Activated T-helper 2 cell treated with anti-CD3 and anti-CD28 coated beads, Interferon-gamma antibody, Interleukin-2, Interleukin-4, amounts not matched to agents 10 μg/mL and 5 μg/mL and 100 μg/mL, durations not matched to agents 14 hours and 24 hours and 36 hours (primary cell): ENCODE measurements at regions not wholly inside any gene's neighbourhood (a gene's known extent, or its start where the extent isn't known, plus 50 kb on each side); places are given as distances from the start of the nearest gene placed in this dataset.

Source experiments
- DNase-seq: peaks from one replicate; pipeline ENCODE4 v3.0.0; 2021; ENCODE audit warnings: low spot score
- H3K27ac Mint-ChIP-seq: one replicate; pipeline ENCODE4 v1.8.0; 2021; ENCODE audit warnings: mixed read lengths
- H3K27me3 Mint-ChIP-seq: one replicate; pipeline ENCODE4 v1.8.0; 2021; ENCODE audit warnings: low read depth, mixed read lengths
- H3K36me3 Mint-ChIP-seq: one replicate; pipeline ENCODE4 v1.8.0; 2021; ENCODE audit warnings: low read depth, mixed read lengths
- H3K4me1 Mint-ChIP-seq: one replicate; pipeline ENCODE4 v1.8.0; 2021; ENCODE audit warnings: low read depth, mixed read lengths
- H3K4me3 Mint-ChIP-seq: one replicate; pipeline ENCODE4 v1.8.0; 2021; ENCODE audit warnings: low read depth, mild to moderate bottlenecking, moderate library complexity, mixed read lengths
- H3K9me3 Mint-ChIP-seq: one replicate; pipeline ENCODE4 v1.8.0; 2021; ENCODE audit warnings: mixed read lengths
- intact Hi-C: fragments of 100-400 bp; cut with micrococcal nuclease; formaldehyde crosslinking; loops from one replicate; pipeline ENCODE4 v1.15.1; 2023

DNA sequence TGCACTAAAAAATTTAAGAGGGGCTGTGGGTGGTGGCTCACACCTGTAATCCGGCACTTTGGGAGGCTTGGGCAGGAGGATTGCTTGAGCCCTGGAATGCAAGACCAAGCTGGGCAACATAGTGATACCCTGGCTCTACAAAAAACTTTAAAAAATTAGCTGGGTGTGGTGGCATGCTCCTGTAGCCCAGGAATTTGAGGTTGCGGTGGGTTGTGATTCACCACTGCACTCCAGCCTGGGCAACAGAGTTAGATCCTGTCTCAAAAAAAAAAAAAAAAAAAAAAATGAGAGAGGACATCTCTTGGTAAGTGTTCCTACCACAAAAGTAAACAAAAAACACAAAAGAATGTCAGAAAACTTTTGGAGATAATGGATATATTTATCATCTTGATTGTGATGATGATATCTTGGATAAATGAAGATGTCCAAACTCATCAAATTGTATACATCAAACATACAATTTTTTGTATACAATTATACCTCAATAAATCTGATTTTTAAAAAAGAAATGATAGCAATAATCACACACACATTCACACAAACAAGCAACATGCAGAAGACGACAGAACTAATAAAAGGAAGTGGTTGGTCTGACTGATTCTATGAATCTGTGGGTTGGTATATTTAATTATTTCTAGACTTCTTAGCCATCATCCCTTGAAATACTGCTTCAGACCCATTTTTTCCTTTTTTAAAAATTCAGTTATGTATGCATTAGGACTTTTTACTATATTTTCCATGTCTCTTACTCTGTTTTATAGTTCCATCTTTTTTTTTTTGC, 465.9 kb downstream of the PLA2G4A start:
- DNase-seq = no peak
- no peaks in the 10 kb centered on the region for H3K9me3 Mint-ChIP-seq
- no peaks in the 10 kb centered on the region for H3K27me3 Mint-ChIP-seq
- no peaks in the 10 kb centered on the region for H3K4me1 Mint-ChIP-seq
- H3K4me3 Mint-ChIP-seq = no peak overlapping the region
- H3K27ac Mint-ChIP-seq = no peak overlapping the region
- H3K36me3 Mint-ChIP-seq = no peaks in the 10 kb centered on the region
- intact Hi-C loops = no loop called here

- H3K27me3 Mint-ChIP-seq = no peaks in the 10 kb centered on the region
- no peaks in the 10 kb centered on the region for H3K36me3 Mint-ChIP-seq
- H3K4me3 Mint-ChIP-seq = no peak overlapping the region
- no peaks in the 10 kb centered on the region for H3K4me1 Mint-ChIP-seq
- no peak overlapping the region for H3K27ac Mint-ChIP-seq
- intact Hi-C loops = no loop called here
- no peak for DNase-seq
- H3K9me3 Mint-ChIP-seq = no peaks in the 10 kb centered on the region
Observed at GRCh38 chr1:187300081-187300480, 471.3 kb downstream of the PLA2G4A start.

DNA sequence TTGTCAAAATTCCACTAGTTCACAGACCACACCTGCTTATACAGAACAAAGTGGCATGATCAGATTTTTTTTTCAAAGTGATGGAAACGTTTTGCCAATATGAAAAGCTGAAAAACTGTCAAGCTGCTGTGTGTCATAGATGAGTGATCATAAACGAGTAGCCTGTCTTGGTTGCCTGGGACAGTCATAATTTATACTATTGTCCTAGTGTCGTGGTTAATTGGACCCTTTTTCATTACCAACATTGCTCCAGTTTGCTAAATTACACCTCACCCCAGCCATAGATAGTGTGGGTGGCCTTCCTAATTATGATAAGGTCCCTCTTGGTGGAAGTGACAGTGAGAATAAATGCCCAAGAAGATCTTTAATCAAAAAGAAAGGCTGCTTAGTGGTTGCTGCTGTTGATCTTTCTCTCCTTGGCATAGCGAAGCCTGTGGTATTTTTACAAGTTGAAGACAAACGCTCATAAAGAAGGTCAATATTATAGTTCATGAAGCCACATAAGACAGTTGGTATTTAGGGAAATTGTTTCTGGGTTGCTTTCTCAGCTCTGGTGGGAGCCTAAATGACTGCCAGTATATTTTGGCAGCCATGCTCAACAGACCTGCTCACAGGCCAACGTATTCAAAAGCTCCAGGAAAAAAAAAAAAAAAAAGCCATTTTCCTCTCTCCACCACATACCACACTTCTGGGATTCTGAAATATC, 478.1 kb downstream of the PLA2G4A start:
- no peak for DNase-seq
- H3K27me3 Mint-ChIP-seq = no peaks in the 10 kb centered on the region
- H3K9me3 Mint-ChIP-seq = no peaks in the 10 kb centered on the region
- H3K4me1 Mint-ChIP-seq = no peaks in the 10 kb centered on the region
- intact Hi-C loops = no loop called here
- no peaks in the 10 kb centered on the region for H3K36me3 Mint-ChIP-seq
- no peak overlapping the region for H3K27ac Mint-ChIP-seq
- no peak overlapping the region for H3K4me3 Mint-ChIP-seq

GRCh38 chr1:187310038-187310631, 481.4 kb downstream of the PLA2G4A start:
- Mint-ChIP-seq H3K27me3 (no peaks in the 10 kb centered on the region), H3K4me1 (no peaks in the 10 kb centered on the region), H3K27ac (no peak overlapping the region), H3K9me3 (no peaks in the 10 kb centered on the region), H3K4me3 (no peak overlapping the region), H3K36me3 (no peaks in the 10 kb centered on the region)
- intact Hi-C loops = no loop called here
- no peak for DNase-seq

GRCh38 chr1:187313115-187313514, 484.4 kb downstream of the PLA2G4A start:
- intact Hi-C loops = no loop called here
- H3K9me3 Mint-ChIP-seq = no peaks in the 10 kb centered on the region

GRCh38 chr1:187326557-187326956, 497.8 kb downstream of the PLA2G4A start:
- DNase-seq = no peak
- no peaks in the 10 kb centered on the region for H3K27me3 Mint-ChIP-seq
- H3K4me3 Mint-ChIP-seq = no peak overlapping the region
- no peak overlapping the region for H3K27ac Mint-ChIP-seq
- intact Hi-C loops = no loop called here
- H3K4me1 Mint-ChIP-seq = no peaks in the 10 kb centered on the region
- no peaks in the 10 kb centered on the region for H3K36me3 Mint-ChIP-seq
- no peaks in the 10 kb centered on the region for H3K9me3 Mint-ChIP-seq

More at GRCh38 chr1:187313115-187313514, 484.4 kb downstream of the PLA2G4A start:
- H3K36me3 Mint-ChIP-seq = no peaks in the 10 kb centered on the region
- DNase-seq = no peak
- no peaks in the 10 kb centered on the region for H3K27me3 Mint-ChIP-seq
- no peaks in the 10 kb centered on the region for H3K4me1 Mint-ChIP-seq
- no peak overlapping the region for H3K27ac Mint-ChIP-seq
- H3K4me3 Mint-ChIP-seq = no peak overlapping the region

DNA sequence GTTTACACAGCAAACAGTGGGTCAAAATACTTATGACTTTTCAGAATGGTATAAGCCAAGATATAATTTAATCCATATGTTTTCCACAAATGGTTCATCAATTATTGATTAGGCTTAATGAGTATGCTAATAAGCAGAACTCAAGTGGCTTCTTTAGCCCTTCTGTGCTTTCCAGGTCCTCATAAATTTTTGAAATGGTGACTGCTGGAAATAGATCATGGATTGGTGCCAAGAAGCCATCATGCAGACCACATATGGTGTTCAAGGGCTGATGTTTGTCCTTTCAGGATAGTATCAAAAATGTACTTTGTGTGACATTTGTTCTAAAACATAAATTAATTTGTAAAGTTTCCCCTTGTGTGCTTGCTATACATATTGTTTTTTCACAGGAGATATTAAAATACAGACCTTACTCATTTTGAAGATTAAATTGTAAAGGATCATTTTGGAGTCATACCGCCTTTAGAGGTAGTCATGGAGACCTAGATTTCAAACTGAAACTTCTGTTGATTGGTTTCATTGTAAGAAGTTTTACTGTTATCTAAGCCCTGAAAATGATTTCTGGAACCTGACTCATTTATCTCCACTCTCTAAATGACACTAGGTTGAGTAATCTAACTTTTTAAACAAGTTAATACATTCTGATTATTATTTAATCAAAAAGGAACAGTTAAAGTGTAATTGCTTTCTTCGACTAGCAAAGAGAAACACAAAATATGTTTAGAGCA, 507.9 kb downstream of the PLA2G4A start:
- H3K4me3 Mint-ChIP-seq = no peak overlapping the region
- no peaks in the 10 kb centered on the region for H3K27me3 Mint-ChIP-seq
- intact Hi-C loops = no loop called here
- peaks cover 4% of the 10 kb centered on the region for H3K9me3 Mint-ChIP-seq
- H3K4me1 Mint-ChIP-seq = no peaks in the 10 kb centered on the region
- H3K27ac Mint-ChIP-seq = no peak overlapping the region
- DNase-seq = no peak
- no peaks in the 10 kb centered on the region for H3K36me3 Mint-ChIP-seq

GRCh38 chr1:187338762-187339412, 510.1 kb downstream of the PLA2G4A start:
- no peak for DNase-seq
- intact Hi-C loops = no loop called here
- no peaks in the 10 kb centered on the region for H3K4me1 Mint-ChIP-seq
- H3K36me3 Mint-ChIP-seq = no peaks in the 10 kb centered on the region
- H3K9me3 Mint-ChIP-seq = peaks cover 4% of the 10 kb centered on the region
- H3K4me3 Mint-ChIP-seq = no peak overlapping the region
- H3K27me3 Mint-ChIP-seq = no peaks in the 10 kb centered on the region
- no peak overlapping the region for H3K27ac Mint-ChIP-seq

DNA sequence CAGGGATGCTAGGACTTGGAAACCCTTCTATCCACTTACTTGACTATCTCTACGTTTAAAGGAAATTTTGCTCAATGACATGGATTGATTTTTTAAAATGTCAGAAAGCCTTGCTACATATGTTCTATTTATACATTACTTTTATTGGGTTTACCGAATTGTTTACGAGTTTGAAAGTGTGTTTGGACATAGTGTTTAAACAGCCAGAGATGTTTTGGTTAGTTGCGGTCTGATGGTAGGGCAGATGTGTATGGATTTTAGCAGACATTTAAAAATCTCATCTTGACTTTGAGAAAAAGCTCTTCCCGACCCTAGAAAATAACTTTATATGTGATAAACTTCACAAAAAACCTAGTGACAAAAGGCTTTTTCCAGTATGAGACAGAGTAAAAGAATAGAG, 513.7 kb downstream of the PLA2G4A start:
- no peak for DNase-seq
- Mint-ChIP-seq H3K27ac (no peak overlapping the region), H3K9me3 (no peaks in the 10 kb centered on the region), H3K36me3 (no peaks in the 10 kb centered on the region), H3K27me3 (no peaks in the 10 kb centered on the region), H3K4me3 (no peak overlapping the region), H3K4me1 (no peaks in the 10 kb centered on the region)
- intact Hi-C loops = no loop called here

- no peak for DNase-seq
- H3K9me3 Mint-ChIP-seq = no peaks in the 10 kb centered on the region
- H3K27ac Mint-ChIP-seq = no peak overlapping the region
- H3K27me3 Mint-ChIP-seq = no peaks in the 10 kb centered on the region
- H3K36me3 Mint-ChIP-seq = no peaks in the 10 kb centered on the region
- H3K4me3 Mint-ChIP-seq = no peak overlapping the region
- H3K4me1 Mint-ChIP-seq = no peaks in the 10 kb centered on the region
- intact Hi-C loops = no loop called here
Observed at GRCh38 chr1:187374082-187374481, 545.3 kb downstream of the PLA2G4A start.

- no peaks in the 10 kb centered on the region for H3K4me1 Mint-ChIP-seq
- H3K9me3 Mint-ChIP-seq = no peaks in the 10 kb centered on the region
- no peak overlapping the region for H3K4me3 Mint-ChIP-seq
- DNase-seq = no peak
- H3K36me3 Mint-ChIP-seq = no peaks in the 10 kb centered on the region
- intact Hi-C loops = no loop called here
- H3K27me3 Mint-ChIP-seq = no peaks in the 10 kb centered on the region
- H3K27ac Mint-ChIP-seq = no peak overlapping the region
Observed at GRCh38 chr1:187374742-187375141, 546.0 kb downstream of the PLA2G4A start.

DNA sequence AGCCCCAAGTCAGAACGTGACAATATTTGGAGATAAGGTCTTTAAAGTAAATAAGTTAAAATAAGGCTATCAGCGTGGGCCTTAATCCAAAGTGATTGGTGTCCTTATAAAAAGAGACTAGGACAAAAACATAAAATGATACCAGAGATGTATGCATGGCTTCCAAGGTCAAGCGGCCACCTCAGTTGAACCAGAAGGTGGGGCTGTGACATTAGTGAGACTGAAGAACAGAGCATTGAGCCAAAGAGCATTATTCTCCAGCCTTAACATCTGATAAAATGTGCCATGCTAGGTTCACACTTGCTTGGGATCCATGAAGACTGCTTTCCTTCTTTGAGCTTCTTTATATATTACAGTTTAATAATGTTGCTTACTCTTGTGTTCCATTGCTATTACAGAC, 554.6 kb downstream of the PLA2G4A start:
- Mint-ChIP-seq H3K4me1 (peaks cover 2% of the 10 kb centered on the region), H3K27ac (no peak overlapping the region), H3K36me3 (no peaks in the 10 kb centered on the region), H3K9me3 (no peaks in the 10 kb centered on the region), H3K27me3 (no peaks in the 10 kb centered on the region), H3K4me3 (no peak overlapping the region)
- intact Hi-C loops = no loop called here
- no peak for DNase-seq
